ENCODE measurements at regions not wholly inside any gene's neighbourhood (a gene's known extent, or its start where the extent isn't known, plus 50 kb on each side); places are given as distances from the start of the nearest gene placed in this dataset.
"Not testable (repeated sequence)": the region's sequence is repeated elsewhere in the genome, so short reads cannot be mapped to it uniquely, and the experiment has no call there.

GRCh38 chr5:166282939-166283338, 2008.5 kb upstream of the WWC1 start:
- in situ Hi-C loops (cut with MboI; ENCODE audit: low sequenced_read_pairs in 4 of 4) = no loop called here
- Histone ChIP-seq H3K4me3 (no peak overlapping the region), H3K27ac (no peak overlapping the region), H3K4me1 (no peaks in the 10 kb centered on the region), H3K27me3 (no peaks in the 10 kb centered on the region), H3K9me3 (no peaks in the 10 kb centered on the region), H3K36me3 (no peaks in the 10 kb centered on the region)
- TF ChIP-seq POLR2A (IDR thresholded peaks at IDR 0.05) = no peak
- no peak for TF ChIP-seq CTCF (IDR thresholded peaks at IDR 0.05 in 4 of 5, conservative IDR thresholded peaks at IDR 0.05 in 1 of 5)
- ATAC-seq (no peak), DNase-seq (no peak)
- intact Hi-C loops (cut with DNase I; ENCODE audit: low total_unique reads) = no loop called here

GRCh38 chr5:166285361-166285760, 2006.1 kb upstream of the WWC1 start:
- Histone ChIP-seq H3K4me3 (no peak overlapping the region), H3K36me3 (no peaks in the 10 kb centered on the region), H3K27me3 (no peaks in the 10 kb centered on the region), H3K27ac (no peak overlapping the region), H3K4me1 (no peaks in the 10 kb centered on the region), H3K9me3 (no peaks in the 10 kb centered on the region)
- intact Hi-C loops (cut with DNase I; ENCODE audit: low total_unique reads) = no loop called here
- ATAC-seq = no peak
- no peak for TF ChIP-seq CTCF (IDR thresholded peaks at IDR 0.05 in 4 of 5, conservative IDR thresholded peaks at IDR 0.05 in 1 of 5)
- TF ChIP-seq POLR2A (IDR thresholded peaks at IDR 0.05) = no peak
- in situ Hi-C loops (cut with MboI; ENCODE audit: low sequenced_read_pairs in 4 of 4) = no loop called here
- DNase-seq = no peak

GRCh38 chr5:166286832-166287231, 2004.6 kb upstream of the WWC1 start:
- intact Hi-C loops (cut with DNase I; ENCODE audit: low total_unique reads) = no loop called here
- no peak overlapping the region for H3K4me3 ChIP-seq
- ATAC-seq (no peak), DNase-seq (no peak)
- no peaks in the 10 kb centered on the region for H3K9me3 ChIP-seq
- H3K4me1 ChIP-seq = no peaks in the 10 kb centered on the region
- in situ Hi-C loops (cut with MboI; ENCODE audit: low sequenced_read_pairs in 4 of 4) = no loop called here
- H3K27ac ChIP-seq = no peak overlapping the region
- no peak for TF ChIP-seq POLR2A (IDR thresholded peaks at IDR 0.05)
- TF ChIP-seq CTCF (IDR thresholded peaks at IDR 0.05 in 4 of 5, conservative IDR thresholded peaks at IDR 0.05 in 1 of 5) = no peak
- H3K27me3 ChIP-seq = no peaks in the 10 kb centered on the region
- no peaks in the 10 kb centered on the region for H3K36me3 ChIP-seq

GRCh38 chr5:166287866-166288265, 2003.6 kb upstream of the WWC1 start:
- H3K4me3 ChIP-seq = no peak overlapping the region
- ATAC-seq = no peak
- in situ Hi-C loops (cut with MboI; ENCODE audit: low sequenced_read_pairs in 4 of 4) (no loop called here), intact Hi-C loops (cut with DNase I; ENCODE audit: low total_unique reads) (no loop called here)
- H3K4me1 ChIP-seq = no peaks in the 10 kb centered on the region
- H3K9me3 ChIP-seq = no peaks in the 10 kb centered on the region
- H3K36me3 ChIP-seq = no peaks in the 10 kb centered on the region
- no peaks in the 10 kb centered on the region for H3K27me3 ChIP-seq
- DNase-seq = no peak
- H3K27ac ChIP-seq = no peak overlapping the region
- TF ChIP-seq CTCF (IDR thresholded peaks at IDR 0.05 in 4 of 5, conservative IDR thresholded peaks at IDR 0.05 in 1 of 5) (no peak), POLR2A (IDR thresholded peaks at IDR 0.05) (no peak)

GRCh38 chr5:166291800-166292199, 1999.6 kb upstream of the WWC1 start:
- in situ Hi-C loops (cut with MboI; ENCODE audit: low sequenced_read_pairs in 4 of 4); DNase-seq; H3K4me3 ChIP-seq; H3K9me3 ChIP-seq; intact Hi-C loops (cut with DNase I; ENCODE audit: low total_unique reads); H3K36me3 ChIP-seq; H3K27ac ChIP-seq; ATAC-seq; H3K27me3 ChIP-seq; H3K4me1 ChIP-seq: not testable (repeated sequence)

Measured in gastrocnemius medialis (tissue), 4 donors.